SK-N-SH treated with all-trans-retinoic acid at 6 μM for 48 hours (cell line): ENCODE measurements at regions not wholly inside any gene's neighbourhood (a gene's known extent, or its start where the extent isn't known, plus 50 kb on each side); places are given as distances from the start of the nearest gene placed in this dataset.

Experiments used
- ISL1 ChIP-seq: fragments of 250-450 bp; sonication (Bioruptor Pico); IDR thresholded peaks from 2 replicates; pipeline ENCODE4 v2.1.2; 2022; ENCODE audit warnings: mild to moderate bottlenecking, moderate library complexity
- ZFP3 ChIP-seq: fragments of 250-450 bp; sonication (Bioruptor Pico); IDR thresholded peaks from 2 replicates; pipeline ENCODE4 v1.5.0; 2020; ENCODE audit warnings: mild to moderate bottlenecking, moderate library complexity
- ZFP30 ChIP-seq: fragments of 450-650 bp; formaldehyde crosslinking; IDR thresholded peaks from 2 replicates; pipeline ENCODE4 v1.5.0; 2022; ENCODE audit warnings: mild to moderate bottlenecking, moderate library complexity
- ZNF565 ChIP-seq: fragments of 450-650 bp; formaldehyde crosslinking; conservative IDR thresholded peaks from 2 replicates; pipeline ENCODE4 v1.5.0; 2020; ENCODE audit warnings: low read depth, mild to moderate bottlenecking, moderate library complexity
- TF ChIP-seq, protein P1 (sequence below): fragments of 250-450 bp; sonication (Bioruptor Pico); IDR thresholded peaks from 2 replicates; pipeline ENCODE4 v1.8.0; 2020; ENCODE audit warnings: mild to moderate bottlenecking, moderate library complexity, borderline replicate concordance
- TF ChIP-seq, protein P2 (sequence below): fragments of 250-450 bp; sonication (Bioruptor Pico); IDR thresholded peaks from 2 replicates; pipeline ENCODE4 v1.5.0; 2020; ENCODE audit warnings: mild to moderate bottlenecking, moderate library complexity
- TF ChIP-seq, protein P3 (sequence below): fragments of 250-450 bp; sonication (Bioruptor Pico); IDR thresholded peaks from 2 replicates; pipeline ENCODE4 v1.5.1; 2020; ENCODE audit warnings: low read depth, mild to moderate bottlenecking, moderate library complexity
- TF ChIP-seq, protein P4 (sequence below): fragments of 250-450 bp; sonication (Bioruptor Pico); IDR thresholded peaks from 2 replicates; pipeline ENCODE4 v1.8.0; 2021; ENCODE audit warnings: low read depth, mild to moderate bottlenecking, moderate library complexity, borderline replicate concordance

DNA sequence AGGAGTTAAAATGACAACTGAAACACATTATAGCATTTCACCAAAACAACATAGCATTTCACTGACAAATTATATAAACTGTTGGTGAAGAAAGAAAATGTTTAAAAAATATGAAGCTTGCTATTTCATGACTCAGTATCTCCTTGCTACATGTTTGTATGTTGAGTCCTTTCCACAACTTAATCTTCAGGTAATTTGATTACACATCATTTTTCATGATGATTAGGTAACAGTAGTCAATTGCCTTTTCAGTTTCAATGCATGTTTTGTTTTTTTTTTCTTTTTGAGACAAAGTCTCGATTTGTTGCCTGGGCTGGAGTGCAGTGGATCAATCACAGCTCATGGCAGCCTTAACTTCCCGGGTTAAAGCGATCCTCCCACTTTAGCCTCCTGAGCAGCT lies 177.8 kb upstream of the PMFBP1 start:
- TF ChIP-seq, protein P1, sequence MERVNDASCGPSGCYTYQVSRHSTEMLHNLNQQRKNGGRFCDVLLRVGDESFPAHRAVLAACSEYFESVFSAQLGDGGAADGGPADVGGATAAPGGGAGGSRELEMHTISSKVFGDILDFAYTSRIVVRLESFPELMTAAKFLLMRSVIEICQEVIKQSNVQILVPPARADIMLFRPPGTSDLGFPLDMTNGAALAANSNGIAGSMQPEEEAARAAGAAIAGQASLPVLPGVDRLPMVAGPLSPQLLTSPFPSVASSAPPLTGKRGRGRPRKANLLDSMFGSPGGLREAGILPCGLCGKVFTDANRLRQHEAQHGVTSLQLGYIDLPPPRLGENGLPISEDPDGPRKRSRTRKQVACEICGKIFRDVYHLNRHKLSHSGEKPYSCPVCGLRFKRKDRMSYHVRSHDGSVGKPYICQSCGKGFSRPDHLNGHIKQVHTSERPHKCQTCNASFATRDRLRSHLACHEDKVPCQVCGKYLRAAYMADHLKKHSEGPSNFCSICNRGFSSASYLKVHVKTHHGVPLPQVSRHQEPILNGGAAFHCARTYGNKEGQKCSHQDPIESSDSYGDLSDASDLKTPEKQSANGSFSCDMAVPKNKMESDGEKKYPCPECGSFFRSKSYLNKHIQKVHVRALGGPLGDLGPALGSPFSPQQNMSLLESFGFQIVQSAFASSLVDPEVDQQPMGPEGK (CRISPR knock-in tag): no peak
- no peak for TF ChIP-seq ZNF565 (CRISPR knock-in tag)
- TF ChIP-seq, protein P2, sequence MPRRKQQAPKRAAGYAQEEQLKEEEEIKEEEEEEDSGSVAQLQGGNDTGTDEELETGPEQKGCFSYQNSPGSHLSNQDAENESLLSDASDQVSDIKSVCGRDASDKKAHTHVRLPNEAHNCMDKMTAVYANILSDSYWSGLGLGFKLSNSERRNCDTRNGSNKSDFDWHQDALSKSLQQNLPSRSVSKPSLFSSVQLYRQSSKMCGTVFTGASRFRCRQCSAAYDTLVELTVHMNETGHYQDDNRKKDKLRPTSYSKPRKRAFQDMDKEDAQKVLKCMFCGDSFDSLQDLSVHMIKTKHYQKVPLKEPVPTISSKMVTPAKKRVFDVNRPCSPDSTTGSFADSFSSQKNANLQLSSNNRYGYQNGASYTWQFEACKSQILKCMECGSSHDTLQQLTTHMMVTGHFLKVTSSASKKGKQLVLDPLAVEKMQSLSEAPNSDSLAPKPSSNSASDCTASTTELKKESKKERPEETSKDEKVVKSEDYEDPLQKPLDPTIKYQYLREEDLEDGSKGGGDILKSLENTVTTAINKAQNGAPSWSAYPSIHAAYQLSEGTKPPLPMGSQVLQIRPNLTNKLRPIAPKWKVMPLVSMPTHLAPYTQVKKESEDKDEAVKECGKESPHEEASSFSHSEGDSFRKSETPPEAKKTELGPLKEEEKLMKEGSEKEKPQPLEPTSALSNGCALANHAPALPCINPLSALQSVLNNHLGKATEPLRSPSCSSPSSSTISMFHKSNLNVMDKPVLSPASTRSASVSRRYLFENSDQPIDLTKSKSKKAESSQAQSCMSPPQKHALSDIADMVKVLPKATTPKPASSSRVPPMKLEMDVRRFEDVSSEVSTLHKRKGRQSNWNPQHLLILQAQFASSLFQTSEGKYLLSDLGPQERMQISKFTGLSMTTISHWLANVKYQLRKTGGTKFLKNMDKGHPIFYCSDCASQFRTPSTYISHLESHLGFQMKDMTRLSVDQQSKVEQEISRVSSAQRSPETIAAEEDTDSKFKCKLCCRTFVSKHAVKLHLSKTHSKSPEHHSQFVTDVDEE (CRISPR knock-in tag): no peak
- TF ChIP-seq, protein P3, sequence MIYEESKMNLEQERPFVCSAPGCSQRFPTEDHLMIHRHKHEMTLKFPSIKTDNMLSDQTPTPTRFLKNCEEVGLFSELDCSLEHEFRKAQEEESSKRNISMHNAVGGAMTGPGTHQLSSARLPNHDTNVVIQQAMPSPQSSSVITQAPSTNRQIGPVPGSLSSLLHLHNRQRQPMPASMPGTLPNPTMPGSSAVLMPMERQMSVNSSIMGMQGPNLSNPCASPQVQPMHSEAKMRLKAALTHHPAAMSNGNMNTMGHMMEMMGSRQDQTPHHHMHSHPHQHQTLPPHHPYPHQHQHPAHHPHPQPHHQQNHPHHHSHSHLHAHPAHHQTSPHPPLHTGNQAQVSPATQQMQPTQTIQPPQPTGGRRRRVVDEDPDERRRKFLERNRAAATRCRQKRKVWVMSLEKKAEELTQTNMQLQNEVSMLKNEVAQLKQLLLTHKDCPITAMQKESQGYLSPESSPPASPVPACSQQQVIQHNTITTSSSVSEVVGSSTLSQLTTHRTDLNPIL (CRISPR knock-in tag): no peak
- TF ChIP-seq, protein P4, sequence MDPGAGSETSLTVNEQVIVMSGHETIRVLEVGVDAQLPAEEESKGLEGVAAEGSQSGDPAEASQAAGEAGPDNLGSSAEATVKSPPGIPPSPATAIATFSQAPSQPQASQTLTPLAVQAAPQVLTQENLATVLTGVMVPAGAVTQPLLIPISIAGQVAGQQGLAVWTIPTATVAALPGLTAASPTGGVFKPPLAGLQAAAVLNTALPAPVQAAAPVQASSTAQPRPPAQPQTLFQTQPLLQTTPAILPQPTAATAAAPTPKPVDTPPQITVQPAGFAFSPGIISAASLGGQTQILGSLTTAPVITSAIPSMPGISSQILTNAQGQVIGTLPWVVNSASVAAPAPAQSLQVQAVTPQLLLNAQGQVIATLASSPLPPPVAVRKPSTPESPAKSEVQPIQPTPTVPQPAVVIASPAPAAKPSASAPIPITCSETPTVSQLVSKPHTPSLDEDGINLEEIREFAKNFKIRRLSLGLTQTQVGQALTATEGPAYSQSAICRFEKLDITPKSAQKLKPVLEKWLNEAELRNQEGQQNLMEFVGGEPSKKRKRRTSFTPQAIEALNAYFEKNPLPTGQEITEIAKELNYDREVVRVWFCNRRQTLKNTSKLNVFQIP (CRISPR knock-in tag): no peak
- TF ChIP-seq ISL1: no peak
- TF ChIP-seq ZFP30 (CRISPR knock-in tag): no peak
- TF ChIP-seq ZFP3 (CRISPR knock-in tag): no peak
